Testis (tissue), 2 donors: ENCODE measurements at regions not wholly inside any gene's neighbourhood (a gene's known extent, or its start where the extent isn't known, plus 50 kb on each side); places are given as distances from the start of the nearest gene placed in this dataset.
"Not testable (repeated sequence)": the region's sequence is repeated elsewhere in the genome, so short reads cannot be mapped to it uniquely, and the experiment has no call there.

ENCODE experiments used
- DNase-seq: peaks from one replicate; pipeline ENCODE4 v3.0.0-alpha.2; 2019
- H3K27ac ChIP-seq, 2 donors: fragments of 200-600 bp; sonication (generic); one replicate each; pipeline ENCODE4 v1.5.1; 2019
- H3K27me3 ChIP-seq: fragments of 200-600 bp; sonication (generic); one replicate; pipeline ENCODE4 v1.5.1; 2019
- H3K36me3 ChIP-seq: fragments of 200-600 bp; sonication (generic); one replicate; pipeline ENCODE4 v1.5.1; 2017; ENCODE audit warnings: low read depth; ENCODE audit errors: missing control alignments
- H3K4me1 ChIP-seq: fragments of 200-600 bp; sonication (generic); one replicate; pipeline ENCODE4 v1.5.1; 2019
- H3K4me3 ChIP-seq, 2 donors: fragments of 200-600 bp; sonication (generic); one replicate each; pipeline ENCODE4 v1.5.1; 2017 to 2019
- H3K9me3 ChIP-seq: fragments of 200-600 bp; sonication (generic); one replicate; pipeline ENCODE4 v1.5.1; 2017
- WGBS, 2 donors: methylation state at CpG; one replicate each; pipeline ENCODE4 v1.1.5; 2018; 5-methylcytosine and 5-hydroxymethylcytosine counted together
- intact Hi-C: fragments of 100-400 bp; cut with DNase I; formaldehyde crosslinking; loops from one replicate; pipeline ENCODE4 v1.15.1; 2023; ENCODE audit warnings: low total_unique reads

DNA sequence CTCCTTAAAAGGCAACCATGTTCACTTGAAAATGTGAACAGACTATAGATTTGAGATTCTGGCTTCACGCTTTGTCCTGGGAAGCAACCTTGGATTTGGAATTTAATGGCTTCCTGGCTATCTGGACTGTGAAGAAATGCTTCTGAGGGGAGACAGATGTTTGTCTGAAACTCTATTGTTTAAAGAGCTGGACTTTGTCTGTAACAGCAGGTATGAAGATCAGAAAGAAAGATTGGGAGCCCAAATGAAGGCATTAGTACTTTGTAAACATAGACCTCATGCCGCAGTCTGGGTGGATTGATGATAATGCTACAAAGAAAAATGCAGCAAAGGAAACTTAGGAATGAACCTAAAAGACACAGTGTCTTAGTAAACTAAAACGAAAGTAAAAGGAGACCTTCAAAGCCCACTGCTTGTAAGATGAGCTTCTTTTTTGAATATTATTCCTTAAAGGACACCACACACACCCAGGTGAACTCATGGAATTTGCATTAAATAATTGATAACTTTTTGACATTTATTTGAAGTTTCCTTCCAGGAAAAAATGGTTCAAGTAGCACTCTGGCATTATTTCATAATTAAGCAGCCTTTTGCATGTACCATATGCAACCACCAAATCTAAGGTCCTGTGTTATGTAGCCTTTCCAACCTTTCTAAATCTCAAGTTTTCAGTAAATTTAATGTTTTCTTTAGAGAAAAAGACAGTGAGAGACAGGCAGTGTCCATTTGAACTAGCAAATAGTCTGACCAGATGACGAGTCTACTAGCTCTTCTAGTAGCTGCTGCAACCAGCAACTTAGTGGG lies 119.9 kb downstream of the SPDYE17 start:
- H3K4me3 ChIP-seq, result not testable (repeated sequence)

DNA sequence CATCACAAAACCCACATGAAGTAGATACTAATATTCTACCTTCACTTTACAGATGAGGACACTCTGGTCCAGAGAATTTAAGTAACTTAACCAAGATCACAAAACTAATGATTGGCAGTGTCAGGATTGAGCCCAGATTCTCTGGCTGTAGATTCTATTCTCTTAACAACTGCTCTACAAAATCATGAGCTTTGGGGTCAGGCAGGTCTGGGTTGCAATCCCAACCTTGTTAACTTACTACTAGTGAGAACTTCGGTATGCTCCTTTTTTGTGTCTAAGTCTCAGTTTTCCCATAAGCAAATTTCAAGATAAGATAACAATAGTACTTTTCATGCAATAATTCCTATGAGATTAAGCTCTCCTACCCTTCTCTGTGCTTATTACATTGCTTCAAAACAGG lies 127.5 kb downstream of the SPDYE17 start:
- H3K4me1 ChIP-seq, H3K36me3 ChIP-seq, H3K4me3 ChIP-seq, H3K27me3 ChIP-seq, H3K27ac ChIP-seq, H3K9me3 ChIP-seq, intact Hi-C loops, DNase-seq: not testable (repeated sequence)
- no CpG with 5 or more reads among the region's 1 CpG for WGBS, 2 donors

More for the DNA sequence above, 119.9 kb downstream of the SPDYE17 start:
- intact Hi-C loops, DNase-seq, H3K4me1 ChIP-seq, H3K9me3 ChIP-seq, H3K27me3 ChIP-seq, H3K27ac ChIP-seq, H3K36me3 ChIP-seq: not testable (repeated sequence)
- WGBS, 2 donors, result 38 to 41% methylated on average over 4 of the region's 4 CpGs

GRCh38 chr7:76901944-76902710 lies 130.0 kb downstream of the SPDYE17 start:
- 81 to 86% methylated on average over 5 of the region's 6 CpGs for WGBS, 2 donors
- intact Hi-C loops, H3K27ac ChIP-seq, H3K27me3 ChIP-seq, H3K36me3 ChIP-seq, H3K4me3 ChIP-seq, H3K9me3 ChIP-seq, H3K4me1 ChIP-seq, DNase-seq: not testable (repeated sequence)

- H3K9me3 ChIP-seq, H3K4me1 ChIP-seq, H3K36me3 ChIP-seq, DNase-seq, H3K4me3 ChIP-seq, intact Hi-C loops, H3K27me3 ChIP-seq, H3K27ac ChIP-seq: not testable (repeated sequence)
- 84 to 98% methylated on average over 4 to 5 of the region's 5 CpGs for WGBS, 2 donors
Measured at GRCh38 chr7:76898807-76899206, 133.4 kb downstream of the SPDYE17 start.

GRCh38 chr7:76897007-76897406 lies 135.2 kb downstream of the SPDYE17 start:
- WGBS, 2 donors, result 53 to 80% methylated on average over 2 of the region's 2 CpGs
- H3K4me1 ChIP-seq, DNase-seq, H3K9me3 ChIP-seq, H3K4me3 ChIP-seq, H3K36me3 ChIP-seq, H3K27me3 ChIP-seq, H3K27ac ChIP-seq, intact Hi-C loops: not testable (repeated sequence)

DNA sequence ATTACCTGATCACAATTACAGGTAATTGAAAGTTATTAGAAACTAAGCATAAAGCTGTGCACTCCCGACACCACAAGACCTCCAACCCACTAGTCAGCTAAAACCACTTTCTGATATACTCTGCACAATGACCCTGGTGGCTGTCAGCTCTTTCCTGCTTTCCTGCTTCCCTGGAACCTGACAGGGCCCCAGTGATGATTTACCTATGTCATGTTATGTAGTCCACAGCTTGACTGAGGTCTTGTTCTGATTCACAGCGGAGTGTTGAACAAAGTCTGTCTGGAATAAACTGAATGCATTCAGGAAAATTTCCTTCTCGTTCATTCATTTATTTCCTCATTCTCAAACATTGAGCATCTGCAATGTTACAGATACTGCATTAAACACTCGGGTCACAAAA lies 136.5 kb downstream of the SPDYE17 start:
- 87% methylated on average over 4 of the region's 4 CpGs for WGBS, 2 donors
- H3K27me3 ChIP-seq, H3K4me3 ChIP-seq, DNase-seq, H3K27ac ChIP-seq, H3K4me1 ChIP-seq, intact Hi-C loops, H3K9me3 ChIP-seq, H3K36me3 ChIP-seq: not testable (repeated sequence)

- intact Hi-C loops, H3K27ac ChIP-seq, H3K36me3 ChIP-seq, H3K27me3 ChIP-seq, H3K4me3 ChIP-seq, H3K9me3 ChIP-seq, DNase-seq, H3K4me1 ChIP-seq: not testable (repeated sequence)
- WGBS, 2 donors, result 57 to 64% methylated on average over 1 of the region's 1 CpG
Measured at GRCh38 chr7:76891771-76892170, 140.4 kb downstream of the SPDYE17 start.

GRCh38 chr7:76879733-76880288 lies 152.3 kb downstream of the SPDYE17 start:
- H3K27me3 ChIP-seq, H3K9me3 ChIP-seq, H3K36me3 ChIP-seq, H3K4me3 ChIP-seq, intact Hi-C loops, H3K27ac ChIP-seq, H3K4me1 ChIP-seq, DNase-seq: not testable (repeated sequence)
- WGBS, 2 donors, result 76 to 90% methylated on average over 4 to 6 of the region's 7 CpGs

- H3K4me3 ChIP-seq, H3K9me3 ChIP-seq, intact Hi-C loops: not testable (repeated sequence)
Measured at GRCh38 chr7:76875760-76876159, 156.4 kb downstream of the SPDYE17 start.

GRCh38 chr7:76870504-76870808 lies 161.7 kb downstream of the SPDYE17 start:
- DNase-seq, intact Hi-C loops, H3K9me3 ChIP-seq, H3K27me3 ChIP-seq, H3K4me3 ChIP-seq, H3K36me3 ChIP-seq, H3K27ac ChIP-seq, H3K4me1 ChIP-seq: not testable (repeated sequence)
- 29 to 60% methylated on average over 1 of the region's 1 CpG for WGBS, 2 donors

More at GRCh38 chr7:76875760-76876159, 156.4 kb downstream of the SPDYE17 start:
- DNase-seq, H3K36me3 ChIP-seq, H3K27me3 ChIP-seq, H3K4me1 ChIP-seq, H3K27ac ChIP-seq: not testable (repeated sequence)

DNA sequence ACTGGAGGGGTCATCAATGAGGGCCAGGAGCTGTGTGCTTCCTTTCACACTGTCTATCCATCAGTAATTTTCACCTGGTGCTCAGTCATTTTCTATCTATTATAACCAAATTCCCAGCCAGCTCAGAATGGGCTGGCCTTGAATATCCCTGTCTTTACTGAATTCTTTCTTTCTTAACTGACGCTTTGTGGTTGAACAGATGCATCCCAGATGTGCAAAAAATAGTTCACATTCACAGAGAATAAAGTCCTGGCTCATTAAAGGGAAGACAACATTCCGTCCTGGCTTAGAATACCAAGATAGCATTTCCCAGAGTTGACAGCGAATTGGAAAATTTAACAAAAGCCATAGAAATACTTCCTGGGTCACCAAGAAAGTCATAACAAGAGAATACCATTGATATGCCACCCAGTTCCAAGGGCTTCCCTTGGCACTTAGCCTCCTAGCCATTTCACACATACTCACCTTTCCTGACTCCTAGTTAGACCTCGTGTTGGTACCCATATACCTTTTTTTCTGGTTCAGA lies 164.7 kb downstream of the SPDYE17 start:
- WGBS, 2 donors, result 40 to 48% methylated on average over 2 to 3 of the region's 4 CpGs
- H3K9me3 ChIP-seq, intact Hi-C loops, H3K4me3 ChIP-seq, DNase-seq, H3K4me1 ChIP-seq, H3K27ac ChIP-seq, H3K36me3 ChIP-seq, H3K27me3 ChIP-seq: not testable (repeated sequence)
